Peyer's patch (tissue), 4 donors: ENCODE measurements at regions not wholly inside any gene's neighbourhood (a gene's known extent, or its start where the extent isn't known, plus 50 kb on each side); places are given as distances from the start of the nearest gene placed in this dataset.

ENCODE experiments used
- CTCF ChIP-seq, 6 experiments: fragments of 450-650 bp in 4 of 6; fragments of 200-600 bp in 2 of 6; sonication (generic) in 1 of 6; IDR thresholded peaks; one replicate each; pipeline ENCODE4 v1.5.1; 2017 to 2019; ENCODE audit warnings: antibody characterized with exemption in 6 of 6, mild to moderate bottlenecking in 3 of 6, moderate library complexity in 1 of 6
- POLR2A ChIP-seq, 2 donors: fragments of 450-650 bp; IDR thresholded peaks; one replicate each; pipeline ENCODE4 v1.5.1; 2017; ENCODE audit warnings: antibody characterized with exemption in 2 of 2, mild to moderate bottlenecking in 2 of 2, moderate library complexity in 2 of 2

GRCh38 chr1:55272994-55273393 is 57.8 kb upstream of the USP24 start:
- TF ChIP-seq CTCF (IDR thresholded peaks at IDR 0.05) (no peak), POLR2A (IDR thresholded peaks at IDR 0.05) (no peak)
